ENCODE measurements at regions not wholly inside any gene's neighbourhood (a gene's known extent, or its start where the extent isn't known, plus 50 kb on each side); places are given as distances from the start of the nearest gene placed in this dataset.

GRCh38 chr16:48054881-48055601 is 100.8 kb downstream of the ABCC12 start:
- no peak overlapping the region for H3K27ac ChIP-seq (ENCODE audit: low read length)
- POLR2A ChIA-PET = interaction anchor here (0.5 to 0.7 kb wide), 2 partner anchors 67 to 446 kb away, joined by 3 to 5 read pairs; no protein-coding TSS in a partner anchor
- H3K4me3 ChIP-seq (ENCODE audit: low read depth in 2 of 2, low read length in 2 of 2) = no peak overlapping the region
- no peaks in the 10 kb centered on the region for H3K9me3 ChIP-seq (ENCODE audit: control insufficient read depth, insufficient read depth, low read depth, low read length)
- DNase-seq (ENCODE audit: low read depth, low spot score) = peak; percentile 24
- CTCF ChIA-PET = interaction anchor here (0.9 to 1.3 kb wide), 2 partner anchors 90 to 909 kb away, joined by 3 read pairs; no protein-coding TSS in a partner anchor
- ATAC-seq = peak; percentile 92
- in situ Hi-C loops (cut with HindIII; ENCODE audit: low pct_unique_long_range_greater_than_20kb, low sequenced_read_pairs) (no loop called here), intact Hi-C loops (cut with micrococcal nuclease; ENCODE audit: unreplicated experiment) (no loop called here)
- H3K36me3 ChIP-seq (ENCODE audit: control insufficient read depth, insufficient read depth, low read length) = no peaks in the 10 kb centered on the region
- TF ChIP-seq REST (IDR thresholded peaks at IDR 0.05; ENCODE audit: insufficient read depth in 1 of 2, low read depth in 2 of 2, low read length in 1 of 2) = no peak
- TF ChIP-seq TCF7L2 (IDR thresholded peaks at IDR 0.05; ENCODE audit: low read depth, low read length) = no peak
- TF ChIP-seq SIN3A (IDR thresholded peaks at IDR 0.05; ENCODE audit: borderline replicate concordance, insufficient read depth, low read depth, low read length) = no peak
- TF ChIP-seq CTCF (IDR thresholded peaks at IDR 0.05) = peak; percentile 89
- TF ChIP-seq POLR2AphosphoS5 (IDR thresholded peaks at IDR 0.05; ENCODE audit: low read depth, low read length) = no peak
- H3K27me3 ChIP-seq (ENCODE audit: control insufficient read depth, insufficient read depth, low read length) = no peaks in the 10 kb centered on the region
- no TSS peak for BruUV-seq (replicated peaks)
- H3K4me1 ChIP-seq (ENCODE audit: control insufficient read depth, insufficient read depth, low read length) = peaks cover 11% of the 10 kb centered on the region

GRCh38 chr16:48053418-48053745 is 102.4 kb downstream of the ABCC12 start:
- CTCF ChIA-PET = no interaction called here
- POLR2A ChIA-PET = no interaction called here
- ATAC-seq (peak; percentile 65), DNase-seq (ENCODE audit: low read depth, low spot score) (no peak)
- no peak for TF ChIP-seq SIN3A (IDR thresholded peaks at IDR 0.05; ENCODE audit: borderline replicate concordance, insufficient read depth, low read depth, low read length)
- no peak for TF ChIP-seq POLR2AphosphoS5 (IDR thresholded peaks at IDR 0.05; ENCODE audit: low read depth, low read length)
- TF ChIP-seq REST (IDR thresholded peaks at IDR 0.05; ENCODE audit: insufficient read depth in 1 of 2, low read depth in 2 of 2, low read length in 1 of 2) = no peak
- no peak for TF ChIP-seq CTCF (IDR thresholded peaks at IDR 0.05)
- TF ChIP-seq TCF7L2 (IDR thresholded peaks at IDR 0.05; ENCODE audit: low read depth, low read length) = no peak
- H3K4me1 ChIP-seq (ENCODE audit: control insufficient read depth, insufficient read depth, low read length) = peaks cover 11% of the 10 kb centered on the region
- no TSS peak for BruUV-seq (replicated peaks)
- no peak overlapping the region for H3K4me3 ChIP-seq (ENCODE audit: low read depth in 2 of 2, low read length in 2 of 2)
- intact Hi-C loops (cut with micrococcal nuclease; ENCODE audit: unreplicated experiment) (no loop called here), in situ Hi-C loops (cut with HindIII; ENCODE audit: low pct_unique_long_range_greater_than_20kb, low sequenced_read_pairs) (no loop called here)
- no peaks in the 10 kb centered on the region for H3K27me3 ChIP-seq (ENCODE audit: control insufficient read depth, insufficient read depth, low read length)
- H3K27ac ChIP-seq (ENCODE audit: low read length) = peak overlapping the region; percentile 48; the same call in 1 of the 2 replicates
- H3K36me3 ChIP-seq (ENCODE audit: control insufficient read depth, insufficient read depth, low read length) = no peaks in the 10 kb centered on the region
- no peaks in the 10 kb centered on the region for H3K9me3 ChIP-seq (ENCODE audit: control insufficient read depth, insufficient read depth, low read depth, low read length)
